ENCODE measurements at regions not wholly inside any gene's neighbourhood (a gene's known extent, or its start where the extent isn't known, plus 50 kb on each side); places are given as distances from the start of the nearest gene placed in this dataset.
"Not testable (repeated sequence)": the region's sequence is repeated elsewhere in the genome, so short reads cannot be mapped to it uniquely, and the experiment has no call there.

GRCh38 chr7:142698429-142698828 is 50.8 kb upstream of the PRSS1 start:
- DNase-seq: no peak

- DNase-seq: no peak
Measured at GRCh38 chr7:142697270-142697669, 52.0 kb upstream of the PRSS1 start.

- DNase-seq: no peak
Measured at GRCh38 chr7:142696456-142697179, 52.7 kb upstream of the PRSS1 start.

- no peak for DNase-seq
Measured at GRCh38 chr7:142693911-142694310, 55.4 kb upstream of the PRSS1 start.

- DNase-seq: no peak
Measured at GRCh38 chr7:142690554-142691182, 58.6 kb upstream of the PRSS1 start.

- no peak for DNase-seq
Measured at GRCh38 chr7:142689439-142690120, 59.7 kb upstream of the PRSS1 start.

- no peak for DNase-seq
Measured at GRCh38 chr7:142685877-142686508, 63.3 kb upstream of the PRSS1 start.

GRCh38 chr7:142681314-142682092 is 67.8 kb upstream of the PRSS1 start:
- no peak for DNase-seq

- DNase-seq: no peak
Measured at GRCh38 chr7:142671506-142671905, 77.8 kb upstream of the PRSS1 start.

GRCh38 chr7:142670511-142670910 is 78.8 kb upstream of the PRSS1 start:
- no peak for DNase-seq

- DNase-seq: no peak
Measured at GRCh38 chr7:142669074-142669654, 80.1 kb upstream of the PRSS1 start.

- no peak for DNase-seq
Measured at GRCh38 chr7:142668495-142668894, 80.8 kb upstream of the PRSS1 start.

- no peak for DNase-seq
Measured at GRCh38 chr7:142657376-142657775, 91.9 kb upstream of the PRSS1 start.

- no peak for DNase-seq
Measured at GRCh38 chr7:142654398-142654797, 94.9 kb upstream of the PRSS1 start.

GRCh38 chr7:142647749-142648148 is 101.5 kb upstream of the PRSS1 start:
- DNase-seq: no peak

- DNase-seq: no peak
Measured at GRCh38 chr7:142646386-142647140, 102.7 kb upstream of the PRSS1 start.

- DNase-seq: no peak
Measured at GRCh38 chr7:142645777-142646176, 103.5 kb upstream of the PRSS1 start.

- DNase-seq: no peak
Measured at GRCh38 chr7:142642316-142642715, 107.0 kb upstream of the PRSS1 start.

GRCh38 chr7:142641252-142641651 is 108.0 kb upstream of the PRSS1 start:
- DNase-seq: not testable (repeated sequence)

- DNase-seq: no peak
Measured at GRCh38 chr7:142638581-142638980, 110.7 kb upstream of the PRSS1 start.

GRCh38 chr7:142637240-142637639 is 112.0 kb upstream of the PRSS1 start:
- no peak for DNase-seq

GRCh38 chr7:142636751-142637150 is 112.5 kb upstream of the PRSS1 start:
- peak; percentile 23 to 39 for DNase-seq
